ENCODE measurements at regions not wholly inside any gene's neighbourhood (a gene's known extent, or its start where the extent isn't known, plus 50 kb on each side); places are given as distances from the start of the nearest gene placed in this dataset.
"Not testable (repeated sequence)": the region's sequence is repeated elsewhere in the genome, so short reads cannot be mapped to it uniquely, and the experiment has no call there.

DNA sequence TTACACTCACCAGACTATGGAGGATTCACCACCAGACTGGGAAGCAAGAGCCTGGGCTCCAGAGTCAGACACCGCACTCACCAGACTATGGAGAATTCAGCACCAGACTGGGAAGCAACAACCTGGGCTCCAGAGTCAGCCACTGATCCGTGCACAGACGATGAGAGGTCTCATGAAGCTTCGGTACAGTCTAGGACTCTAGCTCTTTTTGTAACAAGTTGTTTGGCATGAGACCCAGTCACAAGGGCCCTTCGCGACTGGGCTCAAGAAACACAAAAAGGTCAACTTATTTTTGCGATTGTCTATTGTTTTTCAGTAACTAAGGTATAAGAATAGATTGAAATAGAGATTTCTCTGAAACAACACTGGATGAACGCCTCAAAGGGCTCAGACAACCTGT, 192.7 kb upstream of the ADAMTSL1 start:
- no peak for FAIRE-seq

DNA sequence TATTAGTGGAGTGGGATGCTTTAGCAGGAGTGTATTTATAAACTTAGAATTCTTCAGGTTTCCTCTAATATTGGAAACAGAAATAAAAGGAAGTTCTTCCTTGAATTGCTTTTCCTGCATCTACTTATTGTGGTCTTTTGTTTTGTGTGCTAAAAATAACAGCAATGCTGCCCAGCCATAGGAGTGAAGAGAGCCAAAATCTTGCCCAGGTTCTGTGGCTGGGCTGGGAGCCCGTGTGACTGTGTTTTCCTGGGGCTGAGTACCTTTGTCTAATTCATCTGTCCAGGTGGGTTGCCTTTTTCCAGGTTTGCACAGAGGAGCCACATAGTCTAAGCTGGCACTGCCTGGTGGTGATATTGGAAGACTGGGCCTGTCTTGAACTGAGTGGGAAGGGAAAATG, 179.7 kb upstream of the ADAMTSL1 start:
- FAIRE-seq, result no peak
- TF ChIP-seq POU2F2 (IDR thresholded peaks at IDR 0.05; ENCODE audit: low read depth, low read length) (no peak), POLR2AphosphoS5 (IDR thresholded peaks at IDR 0.05; ENCODE audit: low read depth, low read length) (no peak), POLR2A (IDR thresholded peaks at IDR 0.05; ENCODE audit: low read depth, low read length) (no peak), TAF1 (IDR thresholded peaks at IDR 0.05; ENCODE audit: low read depth, low read length) (no peak), SPI1 (IDR thresholded peaks at IDR 0.05; ENCODE audit: low read depth, low read length) (no peak), PAX5 (IDR thresholded peaks at IDR 0.05; ENCODE audit: insufficient read depth, low read length, severe bottlenecking) (no peak)
- no peak for DNase-seq (ENCODE audit: insufficient read length, low spot score)

More for the DNA sequence above, 192.7 kb upstream of the ADAMTSL1 start:
- no peak for DNase-seq (ENCODE audit: insufficient read length, low spot score)
- no peak for TF ChIP-seq POLR2AphosphoS5 (IDR thresholded peaks at IDR 0.05; ENCODE audit: low read depth, low read length)
- TF ChIP-seq SPI1 (IDR thresholded peaks at IDR 0.05; ENCODE audit: low read depth, low read length), result no peak
- TF ChIP-seq PAX5 (IDR thresholded peaks at IDR 0.05; ENCODE audit: insufficient read depth, low read length, severe bottlenecking), result no peak
- no peak for TF ChIP-seq POLR2A (IDR thresholded peaks at IDR 0.05; ENCODE audit: low read depth, low read length)
- no peak for TF ChIP-seq TAF1 (IDR thresholded peaks at IDR 0.05; ENCODE audit: low read depth, low read length)
- TF ChIP-seq POU2F2 (IDR thresholded peaks at IDR 0.05; ENCODE audit: low read depth, low read length), result no peak

DNA sequence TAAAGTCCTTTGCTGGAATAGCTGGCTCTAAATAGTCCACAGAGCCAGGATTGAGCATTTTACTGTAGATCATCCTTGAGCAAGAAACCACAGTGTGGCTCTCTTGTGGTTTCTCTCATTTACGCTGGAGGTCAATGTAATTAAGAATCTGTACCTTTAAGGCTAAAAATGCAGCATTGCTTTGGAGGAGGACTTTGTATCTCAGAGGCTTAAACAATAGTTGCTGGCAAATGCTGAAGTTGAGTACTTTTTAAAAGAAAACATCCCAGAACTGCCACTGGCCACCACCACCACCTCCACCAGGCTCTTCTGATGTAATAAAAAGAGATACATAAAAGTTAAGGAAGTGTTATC, 177.3 kb upstream of the ADAMTSL1 start:
- DNase-seq (ENCODE audit: insufficient read length, low spot score), result no peak
- FAIRE-seq, result no peak
- no peak for TF ChIP-seq SPI1 (IDR thresholded peaks at IDR 0.05; ENCODE audit: low read depth, low read length)
- no peak for TF ChIP-seq PAX5 (IDR thresholded peaks at IDR 0.05; ENCODE audit: insufficient read depth, low read length, severe bottlenecking)
- no peak for TF ChIP-seq POLR2A (IDR thresholded peaks at IDR 0.05; ENCODE audit: low read depth, low read length)
- TF ChIP-seq TAF1 (IDR thresholded peaks at IDR 0.05; ENCODE audit: low read depth, low read length), result no peak
- no peak for TF ChIP-seq POU2F2 (IDR thresholded peaks at IDR 0.05; ENCODE audit: low read depth, low read length)
- TF ChIP-seq POLR2AphosphoS5 (IDR thresholded peaks at IDR 0.05; ENCODE audit: low read depth, low read length), result no peak

DNA sequence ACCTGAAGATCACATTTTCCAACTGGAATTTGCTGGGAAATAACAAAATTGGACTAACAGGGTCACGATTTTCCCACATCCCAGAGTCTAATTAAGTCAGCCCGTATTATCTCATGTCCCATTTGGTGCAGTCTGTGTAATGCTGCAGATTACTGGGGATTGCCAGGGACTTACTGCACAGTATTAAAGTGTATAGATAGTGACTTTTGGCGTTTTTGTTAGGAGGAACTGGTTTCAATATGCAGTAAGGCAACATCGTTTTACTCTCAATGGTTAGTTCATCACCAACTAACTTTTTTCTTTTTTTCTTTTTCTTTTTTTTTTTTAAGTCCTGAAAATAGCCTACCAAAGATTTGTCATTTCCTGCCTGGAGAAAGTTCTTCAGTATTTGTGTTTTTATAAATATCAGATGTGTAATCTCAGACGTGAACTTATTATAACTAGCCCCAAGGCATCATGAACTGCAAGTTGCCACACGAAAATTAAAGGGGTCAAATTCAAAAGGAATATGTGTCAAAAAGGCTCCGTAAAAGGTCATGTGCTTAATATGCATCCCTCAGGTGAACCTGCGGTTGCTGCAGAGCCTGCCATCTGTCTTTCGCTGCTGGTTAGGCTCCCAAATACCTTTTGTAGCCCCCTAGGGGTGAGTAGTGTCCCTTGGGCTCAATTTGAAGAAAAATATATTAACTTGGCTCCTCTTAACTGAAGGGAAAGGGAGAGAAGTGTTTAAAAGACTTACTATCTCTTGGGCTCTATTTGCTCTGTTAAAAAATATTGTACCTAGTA, 176.7 kb upstream of the ADAMTSL1 start:
- no peak for FAIRE-seq
- TF ChIP-seq SPI1 (IDR thresholded peaks at IDR 0.05; ENCODE audit: low read depth, low read length) (no peak), PAX5 (IDR thresholded peaks at IDR 0.05; ENCODE audit: insufficient read depth, low read length, severe bottlenecking) (no peak), POLR2AphosphoS5 (IDR thresholded peaks at IDR 0.05; ENCODE audit: low read depth, low read length) (no peak), TAF1 (IDR thresholded peaks at IDR 0.05; ENCODE audit: low read depth, low read length) (no peak), POLR2A (IDR thresholded peaks at IDR 0.05; ENCODE audit: low read depth, low read length) (no peak), POU2F2 (IDR thresholded peaks at IDR 0.05; ENCODE audit: low read depth, low read length) (no peak)
- no peak for DNase-seq (ENCODE audit: insufficient read length, low spot score)

DNA sequence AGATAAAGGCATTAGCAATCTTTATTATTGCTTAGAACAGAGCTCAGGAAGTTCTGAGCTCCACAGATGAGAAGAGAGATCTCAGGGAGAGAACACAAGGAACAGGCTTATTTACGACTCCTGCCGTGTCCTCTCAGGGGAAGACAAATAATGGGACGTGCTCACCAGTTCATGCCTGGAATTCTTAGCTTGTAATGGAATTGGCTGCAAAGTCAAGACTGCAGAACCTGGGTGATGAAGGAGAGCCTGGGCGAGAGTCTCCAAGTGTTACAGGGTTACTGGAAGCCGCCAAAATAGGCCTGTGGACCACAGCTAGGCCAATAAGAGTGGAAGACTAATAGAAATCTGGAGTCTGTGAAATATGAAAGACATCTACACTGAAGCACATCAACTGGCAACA, 174.5 kb upstream of the ADAMTSL1 start:
- no peak for FAIRE-seq
- no peak for DNase-seq (ENCODE audit: insufficient read length, low spot score)
- no peak for TF ChIP-seq TAF1 (IDR thresholded peaks at IDR 0.05; ENCODE audit: low read depth, low read length)
- no peak for TF ChIP-seq POU2F2 (IDR thresholded peaks at IDR 0.05; ENCODE audit: low read depth, low read length)
- no peak for TF ChIP-seq SPI1 (IDR thresholded peaks at IDR 0.05; ENCODE audit: low read depth, low read length)
- no peak for TF ChIP-seq PAX5 (IDR thresholded peaks at IDR 0.05; ENCODE audit: insufficient read depth, low read length, severe bottlenecking)

DNA sequence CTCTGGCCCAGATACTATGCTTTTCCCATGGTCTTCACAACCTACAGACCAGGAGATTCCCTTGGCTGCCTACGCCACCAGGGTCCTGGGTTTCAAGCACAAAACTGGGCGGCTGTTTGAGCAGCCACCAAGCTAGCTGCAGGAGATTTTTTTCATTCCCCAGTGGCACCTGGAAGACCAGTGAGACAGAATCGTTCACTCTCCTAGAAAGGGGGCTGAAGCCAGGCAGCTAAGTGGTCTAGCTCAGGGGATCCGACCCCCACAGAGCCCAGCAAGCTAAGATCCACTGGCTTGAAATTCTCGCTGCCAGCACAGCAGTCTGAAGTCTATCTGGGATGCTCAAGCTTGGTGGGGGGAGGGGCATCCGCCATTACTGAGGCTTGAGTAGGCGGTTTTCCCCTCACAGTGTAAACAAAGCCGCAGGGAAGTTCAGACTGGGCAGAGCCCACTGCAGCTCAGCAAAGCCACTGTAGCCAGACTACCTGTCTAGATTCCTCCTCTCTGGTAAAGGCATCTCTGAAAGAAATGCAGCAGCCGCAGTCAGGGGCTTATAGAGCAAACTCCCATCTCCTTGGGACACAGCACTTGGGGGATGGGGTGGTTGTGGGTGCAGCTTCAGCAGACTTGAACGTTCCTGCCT, 168.7 kb upstream of the ADAMTSL1 start:
- DNase-seq (ENCODE audit: insufficient read length, low spot score); FAIRE-seq: not testable (repeated sequence)

DNA sequence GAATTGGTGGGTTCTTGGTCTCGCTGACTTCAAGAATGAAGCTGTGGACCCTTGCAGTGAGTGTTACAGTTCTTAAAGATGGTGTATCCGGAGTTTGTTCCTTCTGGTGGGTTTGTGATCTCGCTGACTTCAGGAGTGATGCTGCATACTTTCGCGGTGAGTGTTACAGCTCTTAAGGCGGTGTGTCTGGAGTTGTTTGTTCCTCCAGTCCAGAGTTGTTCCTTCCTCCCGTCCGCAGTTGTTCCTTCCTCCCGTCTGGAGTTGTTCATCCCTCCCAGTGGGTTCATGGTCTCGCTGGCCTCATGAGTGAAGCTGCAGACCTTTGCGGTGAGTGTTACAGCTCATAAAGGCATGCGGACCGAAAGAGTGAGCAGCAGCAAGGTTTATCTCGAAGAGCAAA, 159.6 kb upstream of the ADAMTSL1 start:
- FAIRE-seq, result no peak
- no peak for DNase-seq (ENCODE audit: insufficient read length, low spot score)
- TF ChIP-seq POU2F2 (IDR thresholded peaks at IDR 0.05; ENCODE audit: low read depth, low read length) (no peak), POLR2AphosphoS5 (IDR thresholded peaks at IDR 0.05; ENCODE audit: low read depth, low read length) (no peak), TAF1 (IDR thresholded peaks at IDR 0.05; ENCODE audit: low read depth, low read length) (no peak), PAX5 (IDR thresholded peaks at IDR 0.05; ENCODE audit: insufficient read depth, low read length, severe bottlenecking) (no peak), POLR2A (IDR thresholded peaks at IDR 0.05; ENCODE audit: low read depth, low read length) (no peak), SPI1 (IDR thresholded peaks at IDR 0.05; ENCODE audit: low read depth, low read length) (no peak)

DNA sequence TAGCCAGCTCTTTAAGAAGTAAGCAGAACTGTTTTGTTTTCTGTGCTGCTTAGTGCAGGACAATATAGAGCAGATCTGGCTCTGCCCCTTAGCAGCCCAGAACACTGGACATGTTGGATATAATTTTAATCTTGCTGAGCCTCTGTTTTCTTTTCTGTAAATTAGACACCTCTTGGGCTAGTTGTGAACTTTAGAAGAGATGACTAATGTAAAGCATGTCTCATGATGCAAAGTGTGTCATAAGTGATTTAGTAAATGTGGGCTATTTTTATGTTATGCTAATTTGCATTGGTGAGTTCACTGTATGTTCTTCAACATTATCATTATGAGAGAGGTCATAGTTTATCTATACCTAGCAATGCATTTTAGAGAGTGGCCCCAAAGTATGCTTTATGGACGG, 156.1 kb upstream of the ADAMTSL1 start:
- FAIRE-seq (no peak), DNase-seq (ENCODE audit: insufficient read length, low spot score) (no peak)
- TF ChIP-seq POLR2A (IDR thresholded peaks at IDR 0.05; ENCODE audit: low read depth, low read length), result no peak
- no peak for TF ChIP-seq PAX5 (IDR thresholded peaks at IDR 0.05; ENCODE audit: insufficient read depth, low read length, severe bottlenecking)
- no peak for TF ChIP-seq POU2F2 (IDR thresholded peaks at IDR 0.05; ENCODE audit: low read depth, low read length)
- TF ChIP-seq POLR2AphosphoS5 (IDR thresholded peaks at IDR 0.05; ENCODE audit: low read depth, low read length), result no peak
- TF ChIP-seq SPI1 (IDR thresholded peaks at IDR 0.05; ENCODE audit: low read depth, low read length), result no peak
- TF ChIP-seq TAF1 (IDR thresholded peaks at IDR 0.05; ENCODE audit: low read depth, low read length), result no peak

DNA sequence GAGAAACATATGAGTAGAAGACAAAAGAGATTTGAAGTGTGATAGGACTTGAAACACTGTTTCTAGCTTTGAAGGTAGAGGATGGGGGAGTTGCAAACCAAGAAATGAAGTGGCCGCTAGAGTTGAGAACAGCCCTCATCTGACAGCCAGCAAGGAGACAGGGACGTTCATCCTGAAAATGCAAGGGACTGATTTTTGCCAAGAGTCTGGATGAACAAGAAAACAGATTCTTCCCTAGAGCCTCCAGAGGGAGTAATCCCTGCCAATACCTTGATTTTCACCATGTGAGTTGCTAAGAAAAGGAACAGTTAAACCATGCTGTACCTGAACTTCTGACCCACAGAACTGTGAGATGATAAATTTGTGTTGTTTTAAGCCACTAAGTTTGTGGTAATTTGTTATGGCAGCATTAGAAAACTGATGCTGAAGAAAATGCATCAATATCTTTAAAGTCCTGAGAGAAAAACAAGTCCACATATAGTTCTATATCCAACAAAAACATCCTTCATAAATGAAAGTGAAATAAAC, 154.0 kb upstream of the ADAMTSL1 start:
- FAIRE-seq (no peak), DNase-seq (ENCODE audit: insufficient read length, low spot score) (no peak)
- TF ChIP-seq POU2F2 (IDR thresholded peaks at IDR 0.05; ENCODE audit: low read depth, low read length), result no peak
- TF ChIP-seq TAF1 (IDR thresholded peaks at IDR 0.05; ENCODE audit: low read depth, low read length), result no peak
- no peak for TF ChIP-seq POLR2AphosphoS5 (IDR thresholded peaks at IDR 0.05; ENCODE audit: low read depth, low read length)
- no peak for TF ChIP-seq PAX5 (IDR thresholded peaks at IDR 0.05; ENCODE audit: insufficient read depth, low read length, severe bottlenecking)
- TF ChIP-seq POLR2A (IDR thresholded peaks at IDR 0.05; ENCODE audit: low read depth, low read length), result no peak
- no peak for TF ChIP-seq SPI1 (IDR thresholded peaks at IDR 0.05; ENCODE audit: low read depth, low read length)
